Peyer's patch (tissue), 4 donors: ENCODE measurements at regions not wholly inside any gene's neighbourhood (a gene's known extent, or its start where the extent isn't known, plus 50 kb on each side); places are given as distances from the start of the nearest gene placed in this dataset.

Experiments
- POLR2A ChIP-seq, 2 donors: fragments of 450-650 bp; IDR thresholded peaks; one replicate each; pipeline ENCODE4 v1.5.1; 2017; ENCODE audit warnings: antibody characterized with exemption in 2 of 2, mild to moderate bottlenecking in 2 of 2, moderate library complexity in 2 of 2
- TF ChIP-seq, protein P1 (sequence below), 6 experiments: fragments of 450-650 bp in 4 of 6; fragments of 200-600 bp in 2 of 6; sonication (generic) in 1 of 6; IDR thresholded peaks; one replicate each; pipeline ENCODE4 v1.5.1; 2017 to 2019; ENCODE audit warnings: antibody characterized with exemption in 6 of 6, mild to moderate bottlenecking in 3 of 6, moderate library complexity in 1 of 6

GRCh38 chr14:88990856-88991255, 166.4 kb downstream of the TTC8 start:
- TF ChIP-seq, protein P1, sequence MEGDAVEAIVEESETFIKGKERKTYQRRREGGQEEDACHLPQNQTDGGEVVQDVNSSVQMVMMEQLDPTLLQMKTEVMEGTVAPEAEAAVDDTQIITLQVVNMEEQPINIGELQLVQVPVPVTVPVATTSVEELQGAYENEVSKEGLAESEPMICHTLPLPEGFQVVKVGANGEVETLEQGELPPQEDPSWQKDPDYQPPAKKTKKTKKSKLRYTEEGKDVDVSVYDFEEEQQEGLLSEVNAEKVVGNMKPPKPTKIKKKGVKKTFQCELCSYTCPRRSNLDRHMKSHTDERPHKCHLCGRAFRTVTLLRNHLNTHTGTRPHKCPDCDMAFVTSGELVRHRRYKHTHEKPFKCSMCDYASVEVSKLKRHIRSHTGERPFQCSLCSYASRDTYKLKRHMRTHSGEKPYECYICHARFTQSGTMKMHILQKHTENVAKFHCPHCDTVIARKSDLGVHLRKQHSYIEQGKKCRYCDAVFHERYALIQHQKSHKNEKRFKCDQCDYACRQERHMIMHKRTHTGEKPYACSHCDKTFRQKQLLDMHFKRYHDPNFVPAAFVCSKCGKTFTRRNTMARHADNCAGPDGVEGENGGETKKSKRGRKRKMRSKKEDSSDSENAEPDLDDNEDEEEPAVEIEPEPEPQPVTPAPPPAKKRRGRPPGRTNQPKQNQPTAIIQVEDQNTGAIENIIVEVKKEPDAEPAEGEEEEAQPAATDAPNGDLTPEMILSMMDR (IDR thresholded peaks at IDR 0.05): no peak
- TF ChIP-seq POLR2A (IDR thresholded peaks at IDR 0.05): no peak
